Activated CD8-positive, alpha-beta T cell treated with anti-CD3 and anti-CD28 coated beads, Interleukin-2, amount 10 ng/mL, durations not matched to agents 7 days and 5 days (primary cell): ENCODE measurements at regions not wholly inside any gene's neighbourhood (a gene's known extent, or its start where the extent isn't known, plus 50 kb on each side); places are given as distances from the start of the nearest gene placed in this dataset.

ENCODE experiments used
- ATAC-seq: fragments of 150-1000 bp; cut with Tn5 transposase; one replicate; pipeline ENCODE4 v1.10.0; 2021; ENCODE audit warnings: moderate library complexity
- CTCF ChIA-PET: fragments of 350-600 bp; sonication (Branson Sonifier 250); formaldehyde crosslinking; loops from one replicate; lab custom pipeline; 2021; ENCODE audit warnings: antibody characterized with exemption; lab: Charles Lee
- POLR2A ChIA-PET: fragments of 350-600 bp; sonication (Branson Sonifier 250); formaldehyde crosslinking; loops from one replicate; lab custom pipeline; 2021; ENCODE audit warnings: antibody characterized with exemption; lab: Charles Lee
- DNase-seq: peaks from one replicate; pipeline ENCODE4 v3.0.0-alpha.2; 2020
- H3K27ac Mint-ChIP-seq: one replicate; pipeline ENCODE4 v1.8.0; 2021; ENCODE audit warnings: mild to moderate bottlenecking, mixed read lengths
- H3K27me3 Mint-ChIP-seq: one replicate; pipeline ENCODE4 v1.8.0; 2021; ENCODE audit warnings: low read depth, mixed read lengths
- H3K36me3 Mint-ChIP-seq: one replicate; pipeline ENCODE4 v1.8.0; 2021; ENCODE audit warnings: low read depth, mixed read lengths
- H3K4me1 Mint-ChIP-seq: one replicate; pipeline ENCODE4 v1.8.0; 2021; ENCODE audit warnings: low read depth, mixed read lengths
- H3K4me3 Mint-ChIP-seq: one replicate; pipeline ENCODE4 v1.8.0; 2021; ENCODE audit warnings: mild to moderate bottlenecking, mixed read lengths
- H3K9me3 Mint-ChIP-seq: one replicate; pipeline ENCODE4 v1.8.0; 2022; ENCODE audit warnings: mixed read lengths; ENCODE audit not compliant: insufficient read depth

DNA sequence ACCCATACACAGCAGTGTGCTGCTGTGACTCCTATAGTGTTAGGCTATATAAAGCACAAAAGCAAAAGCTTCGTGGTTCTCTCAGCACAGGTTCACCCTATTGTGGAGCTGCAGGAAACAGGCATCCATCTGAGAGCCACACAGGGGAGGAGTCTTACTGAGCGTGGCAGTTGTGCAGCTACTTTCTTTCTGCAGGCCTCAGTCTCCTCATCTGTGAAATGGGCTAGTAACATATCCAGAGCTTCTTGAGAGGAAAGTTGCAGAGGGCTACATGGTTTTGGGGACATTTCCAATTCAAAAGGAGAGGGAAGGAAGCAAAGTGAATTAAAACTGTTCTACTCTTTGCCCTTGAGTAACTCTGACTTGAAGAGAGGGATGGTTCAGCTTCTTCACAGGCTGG lies 142.0 kb downstream of the FOXD2 start:
- POLR2A ChIA-PET = no interaction called here
- CTCF ChIA-PET = interaction anchor here (1.0 kb wide), 1 partner anchor 131 kb away, joined by 3 read pairs; no protein-coding TSS in a partner anchor

DNA sequence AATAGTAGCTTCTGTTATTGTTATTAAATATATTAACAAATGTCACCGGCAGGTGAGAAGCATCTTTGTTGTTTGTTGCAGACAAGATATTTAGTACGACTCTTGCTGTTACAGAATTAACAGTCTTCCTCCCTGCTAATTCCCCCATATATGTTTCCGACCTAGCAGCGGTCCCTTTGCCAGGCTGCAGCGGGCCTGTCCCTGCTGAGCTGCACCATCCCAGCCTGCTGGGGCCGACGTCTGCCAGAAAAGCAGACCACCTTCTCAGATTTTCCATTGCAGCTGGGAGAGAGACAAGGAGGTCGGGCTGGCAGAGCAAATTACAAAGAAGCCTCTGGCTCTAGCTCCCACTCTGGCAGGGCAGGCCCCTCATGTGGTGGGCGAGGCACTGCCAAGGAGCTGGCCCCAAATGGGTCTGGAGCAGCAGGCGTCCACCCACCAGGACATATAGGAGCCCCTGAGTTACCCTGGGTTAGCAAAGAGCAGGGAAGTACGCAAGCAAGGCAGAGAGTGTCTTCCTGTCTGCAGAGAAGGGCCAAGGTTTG lies 142.7 kb downstream of the FOXD2 start:
- Mint-ChIP-seq H3K36me3 (no peaks in the 10 kb centered on the region), H3K27me3 (peaks cover 17% of the 10 kb centered on the region), H3K4me3 (no peak overlapping the region), H3K27ac (no peak overlapping the region), H3K4me1 (peaks cover 24% of the 10 kb centered on the region), H3K9me3 (no peaks in the 10 kb centered on the region)
- POLR2A ChIA-PET = no interaction called here
- DNase-seq = no peak
- CTCF ChIA-PET = interaction anchor here (1.2 kb wide), 1 partner anchor 145 kb away, joined by 3 read pairs; no protein-coding TSS in a partner anchor
- ATAC-seq = no peak

More for the DNA sequence above, 142.0 kb downstream of the FOXD2 start:
- Mint-ChIP-seq H3K4me3 (no peak overlapping the region), H3K27me3 (peaks cover 13% of the 10 kb centered on the region), H3K9me3 (no peaks in the 10 kb centered on the region), H3K4me1 (peaks cover 20% of the 10 kb centered on the region), H3K27ac (no peak overlapping the region), H3K36me3 (no peaks in the 10 kb centered on the region)
- DNase-seq (no peak), ATAC-seq (no peak)

DNA sequence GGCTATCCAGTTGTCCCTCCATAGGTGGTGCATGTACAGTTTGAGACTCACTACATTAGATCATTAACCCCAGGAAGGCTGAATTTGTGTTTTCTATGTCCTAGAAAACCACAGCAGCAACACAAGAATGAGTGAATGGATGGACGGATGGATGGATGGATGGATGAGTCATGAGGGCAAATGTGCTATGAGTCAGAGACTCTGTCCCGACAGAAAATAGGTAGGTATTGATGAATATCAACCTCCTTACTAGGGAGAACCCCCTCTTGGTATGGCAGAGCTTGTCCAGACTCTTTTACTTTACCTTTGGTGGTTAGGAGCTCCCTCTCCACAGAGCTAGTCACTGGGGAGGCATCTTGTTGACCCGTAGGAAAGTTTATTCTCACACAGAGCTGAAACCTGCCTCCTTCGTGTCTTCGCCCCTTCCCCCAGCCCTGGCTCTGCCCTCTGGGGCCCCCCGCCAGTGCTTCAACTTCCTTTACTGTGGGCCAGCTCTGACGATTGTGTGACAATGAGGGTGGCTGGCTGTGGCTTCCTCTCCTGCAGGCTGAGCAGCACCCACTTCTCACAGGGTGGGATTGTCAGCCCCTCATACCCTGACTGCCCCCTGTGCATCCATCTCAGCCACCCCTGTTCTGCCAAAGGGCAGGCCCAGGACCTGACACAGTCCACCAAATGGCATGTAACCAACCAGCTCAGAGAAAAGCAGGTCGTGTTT lies 145.2 kb downstream of the FOXD2 start:
- Mint-ChIP-seq H3K4me3 (no peak overlapping the region), H3K36me3 (no peaks in the 10 kb centered on the region), H3K9me3 (no peaks in the 10 kb centered on the region), H3K27ac (peak overlapping the region; percentile 89), H3K4me1 (peaks cover 27% of the 10 kb centered on the region), H3K27me3 (peaks cover 19% of the 10 kb centered on the region)
- CTCF ChIA-PET = interaction anchor here (1.2 to 1.7 kb wide), 3 partner anchors 35 to 146 kb away, joined by 3 to 4 read pairs (median 3); partner anchors contain the start of gene FOXD2
- DNase-seq = peak; percentile 49
- ATAC-seq = peak; percentile 76
- POLR2A ChIA-PET = interaction anchor here (0.8 kb wide), 1 partner anchor 11 kb away, joined by 3 read pairs; no protein-coding TSS in a partner anchor

DNA sequence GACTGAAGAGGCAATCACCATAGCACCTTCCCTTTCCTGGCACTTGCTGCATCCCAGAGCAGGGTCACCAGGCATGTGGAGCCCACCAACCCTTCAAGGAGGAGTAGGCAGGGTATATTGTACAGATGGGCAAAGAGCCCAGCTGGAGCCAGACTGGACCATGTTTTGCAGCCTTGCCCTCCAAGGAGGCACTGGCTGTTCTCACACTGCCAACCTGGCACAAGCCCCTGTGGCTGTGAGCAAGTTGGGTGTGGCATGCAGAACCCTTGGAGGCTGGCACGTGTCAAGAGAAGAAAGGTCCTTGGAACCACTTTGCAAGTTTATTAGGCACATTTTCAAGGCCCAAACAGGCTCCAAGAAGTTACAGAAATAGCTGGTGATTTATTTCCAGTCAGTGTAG lies 146.4 kb downstream of the FOXD2 start:
- H3K27ac Mint-ChIP-seq = no peak overlapping the region
- DNase-seq = no peak
- H3K4me1 Mint-ChIP-seq = peaks cover 27% of the 10 kb centered on the region

DNA sequence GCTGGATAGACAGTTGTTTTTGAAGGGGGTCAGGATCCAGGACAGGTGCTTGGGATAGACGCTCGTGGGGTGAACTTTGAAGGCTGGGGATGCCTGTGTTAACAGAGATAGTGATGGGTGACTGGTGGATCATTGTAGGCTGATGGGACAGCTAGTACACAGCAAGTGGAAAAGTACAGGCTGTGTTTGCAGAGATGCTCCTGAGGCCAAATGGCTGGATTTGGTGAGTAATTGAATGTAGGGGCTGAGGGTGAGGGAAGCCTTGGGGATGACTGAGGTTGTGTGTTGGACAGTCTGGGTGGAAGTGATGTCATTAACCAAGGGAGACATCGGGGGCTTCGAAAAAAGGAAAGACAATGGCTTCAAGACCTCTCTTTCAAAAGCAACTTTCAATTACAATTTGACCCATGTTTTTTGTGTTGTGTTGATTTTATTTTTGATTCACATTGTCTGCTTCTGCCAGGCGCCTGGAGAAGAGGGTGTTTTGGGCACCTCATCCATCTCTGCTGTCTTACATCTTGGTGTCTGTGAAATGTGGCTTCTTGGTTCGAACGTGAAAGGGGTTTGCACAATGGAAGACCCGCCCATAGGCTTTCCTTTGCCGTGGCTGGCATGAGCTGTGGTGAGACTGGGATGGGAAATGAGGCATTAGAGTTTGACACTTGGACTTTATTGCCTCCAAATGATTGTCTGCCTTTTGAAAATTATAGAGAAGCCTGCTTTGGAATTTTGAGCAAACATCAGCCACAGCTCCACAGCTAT lies 147.5 kb downstream of the FOXD2 start:
- ATAC-seq = no peak
- CTCF ChIA-PET = no interaction called here
- POLR2A ChIA-PET = no interaction called here
- no peak overlapping the region for H3K4me3 Mint-ChIP-seq
- no peaks in the 10 kb centered on the region for H3K36me3 Mint-ChIP-seq
- H3K9me3 Mint-ChIP-seq = no peaks in the 10 kb centered on the region
- H3K27ac Mint-ChIP-seq = no peak overlapping the region
- DNase-seq = no peak
- peaks cover 15% of the 10 kb centered on the region for H3K27me3 Mint-ChIP-seq
- H3K4me1 Mint-ChIP-seq = peaks cover 27% of the 10 kb centered on the region

More for the DNA sequence above, 146.4 kb downstream of the FOXD2 start:
- ChIA-PET POLR2A (no interaction called here), CTCF (interaction anchor here (1.2 to 1.7 kb wide), 3 partner anchors 34 to 147 kb away, joined by 3 to 4 read pairs (median 3); partner anchors contain the start of gene FOXD2)
- H3K36me3 Mint-ChIP-seq = no peaks in the 10 kb centered on the region
- no peak for ATAC-seq
- no peak overlapping the region for H3K4me3 Mint-ChIP-seq
- H3K27me3 Mint-ChIP-seq = peaks cover 18% of the 10 kb centered on the region
- no peaks in the 10 kb centered on the region for H3K9me3 Mint-ChIP-seq

DNA sequence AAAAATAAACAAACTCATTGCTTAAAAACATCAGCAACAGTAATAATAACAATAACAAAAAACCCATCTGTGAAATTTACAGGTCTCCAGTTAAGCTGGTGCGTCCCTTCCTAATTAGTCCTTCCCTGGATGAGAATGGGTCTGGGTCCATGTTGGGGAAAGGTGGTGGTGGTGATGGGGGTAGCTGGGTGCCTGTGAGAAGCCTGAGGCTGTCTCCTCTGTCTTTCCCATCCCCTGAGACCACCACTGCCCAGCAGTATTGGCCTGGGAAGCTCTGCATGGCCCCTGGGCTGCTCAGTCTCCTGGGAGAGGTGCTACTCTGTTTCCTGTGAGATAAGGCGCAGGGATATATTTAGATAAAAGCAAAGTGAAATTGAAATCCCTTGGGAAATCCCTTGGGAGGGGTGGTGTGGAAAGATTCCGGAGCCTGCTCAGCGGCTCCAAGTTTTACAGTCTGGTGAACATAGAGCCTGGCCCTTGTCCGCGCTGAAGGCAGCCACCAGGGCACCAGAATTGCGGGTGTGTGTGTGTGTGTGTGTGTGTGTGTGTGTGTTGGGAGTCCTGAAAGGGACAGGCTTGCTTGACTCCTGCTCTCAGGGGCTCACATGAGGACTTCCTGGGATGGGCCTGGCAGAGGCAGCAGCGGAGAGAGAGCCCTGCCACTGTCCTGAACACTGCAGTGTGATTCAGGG lies 150.2 kb downstream of the FOXD2 start:
- POLR2A ChIA-PET = no interaction called here
- peaks cover 19% of the 10 kb centered on the region for H3K4me1 Mint-ChIP-seq
- peaks cover 17% of the 10 kb centered on the region for H3K27me3 Mint-ChIP-seq

DNA sequence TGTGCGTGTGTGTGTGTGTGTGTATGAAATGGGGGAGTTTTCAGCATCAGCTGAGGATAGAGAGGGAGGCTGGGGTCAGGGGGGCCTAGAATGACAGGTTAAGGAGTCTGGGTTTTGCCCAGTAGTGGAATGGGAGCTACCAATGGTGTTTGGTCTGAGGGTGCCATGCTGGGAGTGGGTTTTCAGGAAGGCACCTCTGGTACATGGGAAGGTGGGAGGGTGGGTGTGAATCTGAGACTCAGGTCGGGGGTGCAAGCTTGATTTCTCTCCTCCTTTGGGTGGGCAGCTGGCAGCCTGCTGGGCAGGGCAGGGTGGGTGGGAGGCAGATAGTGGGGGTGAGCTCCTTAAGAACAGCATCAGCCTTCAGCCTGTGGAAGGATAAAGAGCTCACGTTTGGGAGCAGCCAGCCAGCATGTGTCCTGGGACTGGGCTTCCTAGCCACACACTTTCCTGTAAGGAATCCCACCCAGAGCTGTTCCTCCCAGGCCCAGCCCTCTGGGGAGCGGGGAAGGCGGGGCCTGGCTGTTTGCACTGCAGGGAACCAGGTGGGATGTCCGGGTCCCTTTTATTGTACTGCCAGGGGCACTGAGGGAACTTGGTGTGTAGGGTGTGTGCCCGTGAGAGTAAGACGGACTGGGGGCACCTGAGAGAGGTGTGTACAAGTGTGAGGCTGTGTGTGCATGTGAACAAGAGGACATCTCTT lies 152.8 kb downstream of the FOXD2 start:
- Mint-ChIP-seq H3K9me3 (no peaks in the 10 kb centered on the region), H3K36me3 (no peaks in the 10 kb centered on the region), H3K4me1 (peaks cover under 1% of the 10 kb centered on the region), H3K4me3 (no peak overlapping the region), H3K27ac (no peak overlapping the region), H3K27me3 (peaks cover 16% of the 10 kb centered on the region)
- POLR2A ChIA-PET = interaction anchor here (1.1 kb wide), 1 partner anchor 23 kb away, joined by 3 read pairs; no protein-coding TSS in a partner anchor
- ATAC-seq (no peak), DNase-seq (peak; percentile 11)
- CTCF ChIA-PET = no interaction called here

More for the DNA sequence above, 150.2 kb downstream of the FOXD2 start:
- ATAC-seq = no peak
- H3K36me3 Mint-ChIP-seq = no peaks in the 10 kb centered on the region
- H3K27ac Mint-ChIP-seq = no peak overlapping the region
- H3K9me3 Mint-ChIP-seq = no peaks in the 10 kb centered on the region
- CTCF ChIA-PET = no interaction called here
- no peak for DNase-seq
- H3K4me3 Mint-ChIP-seq = no peak overlapping the region

DNA sequence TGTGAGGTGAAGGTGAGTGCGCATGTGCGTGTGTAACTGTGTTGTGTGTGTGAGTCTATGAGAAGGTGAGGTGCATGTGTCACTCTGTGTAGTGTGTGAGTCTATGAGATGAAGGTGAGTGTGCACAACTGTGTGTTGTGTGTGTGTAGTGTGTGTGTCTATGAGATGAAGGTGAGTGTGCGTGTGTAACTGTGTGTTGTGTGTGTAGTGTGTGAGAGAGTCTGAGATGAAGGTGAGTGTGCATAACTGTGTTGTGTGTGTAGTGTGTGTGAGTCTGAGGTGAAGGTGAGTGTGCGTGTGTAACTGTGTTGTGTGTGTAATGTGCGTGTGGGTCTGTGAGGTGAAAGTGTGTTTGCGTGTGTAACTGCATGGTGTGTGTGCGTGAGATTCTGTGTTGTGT lies 154.0 kb downstream of the FOXD2 start:
- DNase-seq (peak; percentile 6), ATAC-seq (no peak)
- CTCF ChIA-PET = no interaction called here
- no peaks in the 10 kb centered on the region for H3K4me1 Mint-ChIP-seq
- no peak overlapping the region for H3K27ac Mint-ChIP-seq
- no peak overlapping the region for H3K4me3 Mint-ChIP-seq
- H3K27me3 Mint-ChIP-seq = peaks cover 17% of the 10 kb centered on the region
- POLR2A ChIA-PET = no interaction called here
- no peaks in the 10 kb centered on the region for H3K9me3 Mint-ChIP-seq
- H3K36me3 Mint-ChIP-seq = no peaks in the 10 kb centered on the region

DNA sequence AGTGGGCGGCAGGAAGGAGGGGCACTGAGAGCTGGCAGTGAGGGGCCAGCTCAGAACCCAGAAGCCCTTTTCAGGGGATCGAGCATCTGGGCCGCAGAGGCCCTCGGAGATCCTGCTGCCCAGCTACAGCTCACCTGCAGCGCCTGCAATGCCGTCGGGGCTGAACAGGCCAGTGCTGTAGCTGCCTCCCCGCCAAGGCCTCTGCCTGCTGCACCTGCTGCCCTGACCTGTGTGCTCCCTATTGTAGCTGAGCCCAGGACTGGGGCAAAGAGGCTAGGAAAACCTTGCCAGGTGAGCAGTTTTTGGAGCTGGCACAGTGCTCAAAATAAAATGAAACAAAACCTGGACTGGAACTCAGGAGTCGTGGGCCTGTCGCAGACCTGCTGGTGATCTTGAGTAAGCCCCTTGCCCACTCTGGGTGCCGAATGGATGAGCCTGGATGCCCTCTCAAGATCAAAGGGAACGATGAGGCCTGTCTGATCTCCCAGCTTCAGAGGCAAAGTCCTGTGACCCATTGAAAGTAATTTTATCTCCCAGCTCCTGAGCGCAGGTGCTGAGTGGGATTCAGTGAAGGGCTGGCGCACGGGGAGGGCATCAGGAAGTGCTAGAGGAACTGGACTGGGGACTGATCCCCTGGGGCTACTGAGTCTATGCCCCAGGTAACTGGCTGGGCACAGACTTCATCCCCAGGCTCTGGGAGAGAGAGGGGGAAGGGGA lies 154.6 kb downstream of the FOXD2 start:
- H3K4me3 Mint-ChIP-seq = no peak overlapping the region
- no peaks in the 10 kb centered on the region for H3K36me3 Mint-ChIP-seq
- peaks cover 17% of the 10 kb centered on the region for H3K27me3 Mint-ChIP-seq
- no peak overlapping the region for H3K27ac Mint-ChIP-seq
- POLR2A ChIA-PET = no interaction called here
- DNase-seq (peak; percentile 11), ATAC-seq (no peak)
- H3K4me1 Mint-ChIP-seq = no peaks in the 10 kb centered on the region
- CTCF ChIA-PET = no interaction called here
- H3K9me3 Mint-ChIP-seq = no peaks in the 10 kb centered on the region

DNA sequence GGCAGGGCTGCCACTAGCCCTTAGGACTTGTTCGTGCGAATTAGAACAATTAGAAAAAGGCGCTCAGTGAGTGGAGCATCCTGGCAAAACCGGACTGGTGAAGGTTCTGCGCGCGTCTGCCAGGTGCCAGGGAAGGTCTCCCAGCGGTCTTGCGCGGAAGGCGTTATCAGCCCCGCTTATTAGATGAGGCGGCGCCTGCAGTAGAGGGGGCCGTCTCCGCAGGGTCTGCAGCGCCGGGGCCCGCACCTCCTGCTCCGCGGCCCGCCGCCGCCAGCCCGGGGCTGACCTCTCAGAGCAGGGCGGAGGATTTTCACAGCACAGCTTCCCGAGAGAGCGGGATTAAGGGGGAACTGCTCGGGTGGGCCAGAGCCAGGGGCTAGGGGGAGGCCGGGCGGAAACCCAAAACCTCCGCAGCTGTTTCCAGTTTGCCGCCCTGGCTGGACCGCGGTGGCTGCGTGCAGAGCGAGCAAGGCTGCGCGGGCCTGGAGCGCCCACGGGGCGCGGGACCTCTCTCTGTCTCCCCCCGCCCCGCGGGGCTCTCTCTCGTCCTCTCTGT lies 155.2 kb downstream of the FOXD2 start:
- no peak overlapping the region for H3K4me3 Mint-ChIP-seq
- DNase-seq (peak; percentile 16), ATAC-seq (no peak)
- CTCF ChIA-PET = no interaction called here
- H3K27me3 Mint-ChIP-seq = peaks cover 17% of the 10 kb centered on the region
- H3K4me1 Mint-ChIP-seq = no peaks in the 10 kb centered on the region
- no peak overlapping the region for H3K27ac Mint-ChIP-seq
- POLR2A ChIA-PET = no interaction called here
- H3K9me3 Mint-ChIP-seq = no peaks in the 10 kb centered on the region
- no peaks in the 10 kb centered on the region for H3K36me3 Mint-ChIP-seq
